ENCODE measurements at regions not wholly inside any gene's neighbourhood (a gene's known extent, or its start where the extent isn't known, plus 50 kb on each side); places are given as distances from the start of the nearest gene placed in this dataset.

- TF ChIP-seq CTCF (IDR thresholded peaks at IDR 0.05) = no peak
- TF ChIP-seq POLR2A (IDR thresholded peaks at IDR 0.05) = no peak
These were observed 674.3 kb upstream of the POU3F3 start for GRCh38 chr2:104179644-104180043.

All from uterus (tissue), 2 donors.